ENCODE measurements at regions not wholly inside any gene's neighbourhood (a gene's known extent, or its start where the extent isn't known, plus 50 kb on each side); places are given as distances from the start of the nearest gene placed in this dataset.

DNA sequence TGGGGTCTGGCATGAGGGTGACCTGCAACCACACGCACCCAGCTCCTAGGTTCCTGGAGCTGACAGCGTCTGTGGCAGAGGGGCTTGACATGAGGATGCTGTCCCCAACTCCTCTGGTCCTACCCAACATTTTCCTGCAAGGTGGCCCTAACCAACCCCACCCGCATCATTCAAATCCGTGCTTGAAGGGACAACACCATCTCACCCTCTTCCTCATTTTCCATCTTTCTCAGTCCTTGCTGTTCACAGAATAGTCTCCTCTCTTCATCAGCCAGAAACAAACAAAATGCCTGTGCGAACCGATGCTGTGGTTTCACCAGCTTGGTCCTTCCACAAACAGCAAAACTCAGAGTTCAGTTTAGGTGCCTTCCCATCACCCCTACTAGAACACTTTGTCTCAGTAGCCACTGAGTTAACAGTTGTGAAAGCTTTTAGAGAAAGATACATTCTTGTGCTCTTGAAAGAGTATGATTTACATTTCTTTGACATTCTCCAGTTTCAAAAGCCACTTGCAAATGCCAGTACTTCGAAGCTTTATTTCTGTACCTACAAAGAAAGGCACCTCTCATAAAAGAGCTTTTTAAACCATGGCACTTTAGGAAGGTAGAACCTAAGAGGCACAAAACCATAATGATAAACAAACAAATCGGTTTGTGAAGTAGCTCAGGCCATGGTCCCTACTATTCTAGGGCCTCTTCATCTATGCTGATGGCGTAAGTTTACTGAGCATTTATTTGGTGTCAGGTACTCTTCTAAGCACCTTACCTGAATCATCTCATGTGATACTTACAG lies 360.1 kb downstream of the SHQ1 start:
- no peak for DNase-seq (ENCODE audit: low spot score in 2 of 2, unreplicated experiment in 2 of 2)

DNA sequence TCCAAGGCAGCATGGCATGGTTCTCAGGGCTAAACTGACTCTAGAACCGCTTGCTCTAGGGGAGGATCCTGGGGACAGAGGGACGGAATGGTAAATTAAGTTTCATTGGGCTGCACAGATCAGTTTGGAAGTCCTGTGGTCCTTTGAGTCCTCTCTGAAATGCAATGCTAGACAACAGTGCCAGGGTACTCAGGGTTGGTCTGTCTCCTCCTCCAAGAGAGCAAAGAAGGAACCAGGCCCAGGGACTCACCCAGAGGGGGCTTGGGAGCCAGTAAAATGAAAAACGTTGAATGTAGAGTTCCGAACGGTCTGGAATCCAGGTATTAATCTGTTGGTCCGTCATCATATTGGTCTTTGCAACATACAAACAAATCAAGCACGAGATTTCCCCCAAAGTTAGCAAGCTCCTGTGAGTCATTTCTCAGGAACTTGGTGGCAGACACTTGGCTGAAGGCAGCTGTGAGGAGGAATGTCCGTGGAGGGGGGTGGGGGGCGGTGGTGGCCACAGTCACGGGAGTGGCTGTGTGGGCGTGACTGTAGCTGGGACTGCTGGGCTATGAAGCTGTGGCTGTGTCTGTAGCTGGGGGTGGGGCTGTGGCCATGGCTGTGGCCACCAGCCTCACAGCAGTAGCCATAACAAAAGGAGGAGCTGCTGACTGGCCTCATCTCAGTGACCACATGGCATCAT lies 361.0 kb downstream of the SHQ1 start:
- TF ChIP-seq, protein P1, sequence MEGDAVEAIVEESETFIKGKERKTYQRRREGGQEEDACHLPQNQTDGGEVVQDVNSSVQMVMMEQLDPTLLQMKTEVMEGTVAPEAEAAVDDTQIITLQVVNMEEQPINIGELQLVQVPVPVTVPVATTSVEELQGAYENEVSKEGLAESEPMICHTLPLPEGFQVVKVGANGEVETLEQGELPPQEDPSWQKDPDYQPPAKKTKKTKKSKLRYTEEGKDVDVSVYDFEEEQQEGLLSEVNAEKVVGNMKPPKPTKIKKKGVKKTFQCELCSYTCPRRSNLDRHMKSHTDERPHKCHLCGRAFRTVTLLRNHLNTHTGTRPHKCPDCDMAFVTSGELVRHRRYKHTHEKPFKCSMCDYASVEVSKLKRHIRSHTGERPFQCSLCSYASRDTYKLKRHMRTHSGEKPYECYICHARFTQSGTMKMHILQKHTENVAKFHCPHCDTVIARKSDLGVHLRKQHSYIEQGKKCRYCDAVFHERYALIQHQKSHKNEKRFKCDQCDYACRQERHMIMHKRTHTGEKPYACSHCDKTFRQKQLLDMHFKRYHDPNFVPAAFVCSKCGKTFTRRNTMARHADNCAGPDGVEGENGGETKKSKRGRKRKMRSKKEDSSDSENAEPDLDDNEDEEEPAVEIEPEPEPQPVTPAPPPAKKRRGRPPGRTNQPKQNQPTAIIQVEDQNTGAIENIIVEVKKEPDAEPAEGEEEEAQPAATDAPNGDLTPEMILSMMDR (IDR thresholded peaks at IDR 0.05; ENCODE audit: unreplicated experiment), result no peak
- H3K27ac Mint-ChIP-seq, result peak overlapping the region; percentile 61
- peaks cover 26% of the 10 kb centered on the region for H3K4me1 Mint-ChIP-seq
- peak in 1 of 2 experiments; percentile 33 for DNase-seq (ENCODE audit: low spot score in 2 of 2, unreplicated experiment in 2 of 2)
- no peak overlapping the region for H3K4me3 Mint-ChIP-seq
- H3K9me3 Mint-ChIP-seq, result peaks cover 3% of the 10 kb centered on the region
- no peaks in the 10 kb centered on the region for H3K36me3 Mint-ChIP-seq
- H3K27me3 Mint-ChIP-seq (ENCODE audit: low read depth), result no peaks in the 10 kb centered on the region

More for the DNA sequence above, 360.1 kb downstream of the SHQ1 start:
- Mint-ChIP-seq H3K27me3 (ENCODE audit: low read depth) (no peaks in the 10 kb centered on the region), H3K27ac (peak overlapping the region; percentile 29), H3K36me3 (no peaks in the 10 kb centered on the region), H3K4me3 (no peak overlapping the region), H3K9me3 (peaks cover 3% of the 10 kb centered on the region), H3K4me1 (peaks cover 18% of the 10 kb centered on the region)
- TF ChIP-seq, protein P1 (IDR thresholded peaks at IDR 0.05; ENCODE audit: unreplicated experiment), result no peak

DNA sequence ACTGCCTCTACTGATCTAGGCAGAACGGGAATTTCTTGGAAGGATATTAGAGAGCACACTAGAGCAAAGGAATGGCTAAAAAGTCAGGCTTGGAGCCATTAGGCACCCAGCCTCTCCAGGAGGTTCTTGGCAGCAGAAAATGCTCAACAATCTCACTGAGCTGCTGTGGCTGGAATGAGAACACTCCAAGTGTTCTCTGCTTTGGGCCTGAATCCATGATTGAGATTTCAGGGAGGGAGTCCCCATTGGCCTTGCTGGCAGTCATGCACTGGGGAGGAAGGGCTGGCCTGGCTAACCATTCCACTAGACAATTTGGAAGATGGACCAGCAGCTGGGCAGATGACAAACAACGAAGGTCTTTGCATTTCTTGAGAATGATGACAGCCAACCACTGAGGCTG lies 362.6 kb downstream of the SHQ1 start:
- Mint-ChIP-seq H3K9me3 (peaks cover 3% of the 10 kb centered on the region), H3K4me1 (peaks cover 26% of the 10 kb centered on the region), H3K27ac (no peak overlapping the region), H3K27me3 (ENCODE audit: low read depth) (no peaks in the 10 kb centered on the region), H3K4me3 (no peak overlapping the region), H3K36me3 (no peaks in the 10 kb centered on the region)
- TF ChIP-seq, protein P1 (IDR thresholded peaks at IDR 0.05; ENCODE audit: unreplicated experiment), result no peak
- DNase-seq (ENCODE audit: low spot score in 2 of 2, unreplicated experiment in 2 of 2), result no peak

DNA sequence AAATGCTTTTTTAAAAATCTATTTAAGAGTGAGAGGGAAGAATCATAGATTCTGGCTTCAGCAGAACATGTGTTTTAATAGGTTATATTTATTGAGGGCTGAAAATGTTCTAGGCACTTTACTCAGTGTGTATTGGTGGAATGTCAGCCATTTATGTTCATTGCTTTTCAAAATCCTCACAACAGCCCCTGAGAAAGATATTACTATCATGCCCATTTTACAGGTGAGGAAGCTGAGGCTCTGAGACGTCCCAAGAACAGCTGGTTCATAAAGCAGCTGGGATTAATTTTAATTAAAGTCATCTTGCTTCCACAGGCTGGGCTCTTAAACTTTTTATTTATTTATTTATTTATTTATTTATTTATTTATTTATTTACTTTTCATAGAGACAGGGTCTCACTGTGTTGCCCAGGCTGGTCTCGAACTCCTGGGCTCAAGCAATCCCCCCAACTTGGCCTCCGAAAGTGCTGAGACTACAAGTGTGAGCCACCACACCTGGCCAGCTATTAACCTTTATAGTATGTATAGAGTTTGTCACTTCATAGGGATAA lies 364.6 kb downstream of the SHQ1 start:
- peaks cover 26% of the 10 kb centered on the region for H3K4me1 Mint-ChIP-seq
- H3K27ac Mint-ChIP-seq, result no peak overlapping the region
- H3K9me3 Mint-ChIP-seq, result peaks cover 3% of the 10 kb centered on the region
- H3K27me3 Mint-ChIP-seq (ENCODE audit: low read depth), result no peaks in the 10 kb centered on the region
- TF ChIP-seq, protein P1 (IDR thresholded peaks at IDR 0.05; ENCODE audit: unreplicated experiment), result no peak
- no peak for DNase-seq (ENCODE audit: low spot score in 2 of 2, unreplicated experiment in 2 of 2)
- H3K4me3 Mint-ChIP-seq, result no peak overlapping the region
- H3K36me3 Mint-ChIP-seq, result no peaks in the 10 kb centered on the region

DNA sequence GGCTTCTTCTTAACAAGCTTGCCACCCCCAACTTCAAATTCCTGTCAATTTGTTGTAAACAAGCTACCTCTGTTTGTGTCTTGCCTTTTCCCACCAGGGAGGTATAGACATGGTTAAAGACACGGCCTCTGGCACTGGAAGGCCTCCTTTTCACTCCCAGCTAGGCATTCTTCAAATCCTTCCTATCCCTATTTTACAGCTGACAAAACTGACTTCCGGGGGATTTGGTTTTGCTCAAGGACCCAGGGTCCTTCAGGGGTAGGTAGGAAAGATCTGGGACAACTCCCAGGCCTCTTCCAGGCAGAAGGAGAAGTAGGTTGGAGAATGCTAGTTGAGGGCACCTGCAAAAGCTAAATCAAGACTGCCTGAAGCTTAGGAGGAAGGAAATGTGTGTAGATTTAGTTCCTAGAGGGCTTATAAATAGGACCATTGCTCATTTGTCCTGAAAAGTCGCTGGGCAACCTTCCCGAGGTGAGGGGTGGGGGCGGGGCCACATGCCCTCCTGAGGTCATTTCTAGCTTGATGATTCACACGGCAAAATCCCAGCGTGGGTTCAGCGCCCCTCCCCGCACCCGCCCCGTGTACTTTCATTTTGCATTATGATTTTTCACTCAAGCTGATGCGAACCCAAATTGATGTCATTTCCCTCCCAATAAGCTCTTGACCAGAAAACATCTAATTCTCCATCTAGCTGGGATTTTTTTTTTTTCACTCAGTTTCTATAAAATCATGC lies 365.5 kb downstream of the SHQ1 start:
- no peaks in the 10 kb centered on the region for H3K36me3 Mint-ChIP-seq
- no peaks in the 10 kb centered on the region for H3K27me3 Mint-ChIP-seq (ENCODE audit: low read depth)
- H3K27ac Mint-ChIP-seq, result peak overlapping the region; percentile 17
- peak overlapping the region; percentile 40 for H3K4me3 Mint-ChIP-seq
- TF ChIP-seq, protein P1 (IDR thresholded peaks at IDR 0.05; ENCODE audit: unreplicated experiment), result no peak
- H3K4me1 Mint-ChIP-seq, result peaks cover 21% of the 10 kb centered on the region
- no peak for DNase-seq (ENCODE audit: low spot score in 2 of 2, unreplicated experiment in 2 of 2)
- peaks cover 3% of the 10 kb centered on the region for H3K9me3 Mint-ChIP-seq
